ENCODE measurements at regions not wholly inside any gene's neighbourhood (a gene's known extent, or its start where the extent isn't known, plus 50 kb on each side); places are given as distances from the start of the nearest gene placed in this dataset.

- Histone ChIP-seq H3K27me3 (no peaks in the 10 kb centered on the region), H3K4me3 (no peak overlapping the region), H3K4me1 (ENCODE audit: insufficient read depth) (no peaks in the 10 kb centered on the region), H3K27ac (no peak overlapping the region), H3K9me3 (no peaks in the 10 kb centered on the region), H3K36me3 (no peaks in the 10 kb centered on the region)
- WGBS, 3 donors = 94 to 96% (median 94%) methylated on average over 3 of the region's 3 CpGs
- DNase-seq = no peak
- intact Hi-C loops (cut with DNase I) = loop anchor here in 1 of 4 donors (1.0 kb wide), 1 partner anchor 8 kb away; no protein-coding TSS in a partner anchor
- no peak for TF ChIP-seq POLR2A (IDR thresholded peaks at IDR 0.05)
- TF ChIP-seq CTCF (IDR thresholded peaks at IDR 0.05) = no peak
- no peak for TF ChIP-seq EP300 (IDR thresholded peaks at IDR 0.05)
Observed at GRCh38 chr2:53227535-53227934, 540.1 kb upstream of the CHAC2 start.

- Histone ChIP-seq H3K27ac (no peak overlapping the region), H3K4me3 (no peak overlapping the region), H3K4me1 (ENCODE audit: insufficient read depth) (no peaks in the 10 kb centered on the region), H3K9me3 (no peaks in the 10 kb centered on the region), H3K27me3 (no peaks in the 10 kb centered on the region), H3K36me3 (no peaks in the 10 kb centered on the region)
- no peak for TF ChIP-seq CTCF (IDR thresholded peaks at IDR 0.05)
- TF ChIP-seq EP300 (IDR thresholded peaks at IDR 0.05) = no peak
- no peak for DNase-seq
- intact Hi-C loops (cut with DNase I) = no loop called here
- WGBS, 3 donors = 74 to 86% (median 84%) methylated on average over 3 of the region's 3 CpGs
Observed at GRCh38 chr2:53220969-53221368, 546.6 kb upstream of the CHAC2 start.

- no peaks in the 10 kb centered on the region for H3K4me1 ChIP-seq (ENCODE audit: insufficient read depth)
- DNase-seq = no peak
- intact Hi-C loops (cut with DNase I) = no loop called here
- TF ChIP-seq EP300 (IDR thresholded peaks at IDR 0.05) (no peak), CTCF (IDR thresholded peaks at IDR 0.05) (no peak), POLR2A (IDR thresholded peaks at IDR 0.05) (no peak)
- WGBS, 3 donors = 80 to 88% (median 81%) methylated on average over 2 of the region's 2 CpGs
- H3K36me3 ChIP-seq = no peaks in the 10 kb centered on the region
- no peaks in the 10 kb centered on the region for H3K9me3 ChIP-seq
- H3K27ac ChIP-seq = no peak overlapping the region
- H3K27me3 ChIP-seq = no peaks in the 10 kb centered on the region
- no peak overlapping the region for H3K4me3 ChIP-seq
Observed at GRCh38 chr2:53217250-53217649, 550.4 kb upstream of the CHAC2 start.

GRCh38 chr2:53216805-53217204, 550.8 kb upstream of the CHAC2 start:
- no peak for DNase-seq
- intact Hi-C loops (cut with DNase I) = no loop called here

More at GRCh38 chr2:53216805-53217204, 550.8 kb upstream of the CHAC2 start:
- no peaks in the 10 kb centered on the region for H3K4me1 ChIP-seq (ENCODE audit: insufficient read depth)
- no peaks in the 10 kb centered on the region for H3K9me3 ChIP-seq
- H3K27ac ChIP-seq = no peak overlapping the region
- H3K36me3 ChIP-seq = no peaks in the 10 kb centered on the region
- no peaks in the 10 kb centered on the region for H3K27me3 ChIP-seq
- TF ChIP-seq POLR2A (IDR thresholded peaks at IDR 0.05) (no peak), CTCF (IDR thresholded peaks at IDR 0.05) (no peak), EP300 (IDR thresholded peaks at IDR 0.05) (no peak)
- no peak overlapping the region for H3K4me3 ChIP-seq
